SK-N-SH treated with all-trans-retinoic acid at 6 μM for 48 hours (cell line): ENCODE measurements at regions not wholly inside any gene's neighbourhood (a gene's known extent, or its start where the extent isn't known, plus 50 kb on each side); places are given as distances from the start of the nearest gene placed in this dataset.

Experiments used
- ATAC-seq: fragments of 200-7000 bp; cut with Tn5 transposase; 3 replicates; pipeline ENCODE4 v1.9.1; 2020; ENCODE audit warnings: mild to moderate bottlenecking, moderate library complexity
- ARNTL ChIP-seq: fragments of 450-650 bp; formaldehyde crosslinking; IDR thresholded peaks from 2 replicates; pipeline ENCODE4 v1.5.0; 2020; ENCODE audit warnings: low read depth, mild to moderate bottlenecking, moderate library complexity, borderline replicate concordance
- BACH2 ChIP-seq: fragments of 250-450 bp; sonication (Bioruptor Pico); IDR thresholded peaks from 2 replicates; pipeline ENCODE4 v1.9.0; 2021; ENCODE audit warnings: mild to moderate bottlenecking, borderline replicate concordance
- CSDC2 ChIP-seq: fragments of 250-450 bp; sonication (Bioruptor Pico); IDR thresholded peaks from 2 replicates; pipeline ENCODE4 v1.5.0; 2020; ENCODE audit warnings: mild to moderate bottlenecking, moderate library complexity
- ESRRG ChIP-seq: fragments of 250-450 bp; sonication (Bioruptor Pico); IDR thresholded peaks from 2 replicates; pipeline ENCODE4 v1.6.1; 2021; ENCODE audit warnings: mild to moderate bottlenecking
- GLIS3 ChIP-seq: fragments of 250-450 bp; sonication (Bioruptor Pico); IDR thresholded peaks from 2 replicates; pipeline ENCODE4 v1.5.0; 2020; ENCODE audit warnings: mild to moderate bottlenecking, moderate library complexity
- ISL1 ChIP-seq: fragments of 250-450 bp; sonication (Bioruptor Pico); IDR thresholded peaks from 2 replicates; pipeline ENCODE4 v2.1.2; 2022; ENCODE audit warnings: mild to moderate bottlenecking, moderate library complexity
- PPARA ChIP-seq: fragments of 250-450 bp; sonication (Bioruptor Pico); IDR thresholded peaks from 2 replicates; pipeline ENCODE4 v1.5.0; 2020; ENCODE audit warnings: mild to moderate bottlenecking, borderline replicate concordance
- RARB ChIP-seq: fragments of 250-450 bp; sonication (Bioruptor Pico); IDR thresholded peaks from 2 replicates; pipeline ENCODE4 v1.8.0; 2021; ENCODE audit warnings: mild to moderate bottlenecking, moderate library complexity
- SNAI2 ChIP-seq: fragments of 250-450 bp; sonication (Bioruptor Pico); IDR thresholded peaks from 2 replicates; pipeline ENCODE4 v1.5.0; 2020; ENCODE audit warnings: mild to moderate bottlenecking, moderate library complexity
- TOX ChIP-seq: fragments of 250-450 bp; sonication (Bioruptor Pico); IDR thresholded peaks from 2 replicates; pipeline ENCODE4 v1.8.0; 2021; ENCODE audit warnings: mild to moderate bottlenecking, moderate library complexity, borderline replicate concordance
- ZC3H10 ChIP-seq: fragments of 250-450 bp; sonication (Bioruptor Pico); IDR thresholded peaks from 2 replicates; pipeline ENCODE4 v1.5.1; 2021; ENCODE audit warnings: mild to moderate bottlenecking, moderate library complexity
- ZNF565 ChIP-seq: fragments of 450-650 bp; formaldehyde crosslinking; conservative IDR thresholded peaks from 2 replicates; pipeline ENCODE4 v1.5.0; 2020; ENCODE audit warnings: low read depth, mild to moderate bottlenecking, moderate library complexity
- TF ChIP-seq, protein P1 (sequence below): fragments of 250-450 bp; sonication (Bioruptor Pico); IDR thresholded peaks from 2 replicates; pipeline ENCODE4 v1.5.1; 2021; ENCODE audit warnings: mild to moderate bottlenecking, moderate library complexity
- TF ChIP-seq, protein P2 (sequence below): fragments of 250-450 bp; sonication (Bioruptor Pico); IDR thresholded peaks from 2 replicates; pipeline ENCODE4 v1.5.1; 2020; ENCODE audit warnings: low read depth, mild to moderate bottlenecking, moderate library complexity
- TF ChIP-seq, protein P3 (sequence below): fragments of 250-450 bp; sonication (Bioruptor Pico); IDR thresholded peaks from 2 replicates; pipeline ENCODE4 v1.8.0; 2020; ENCODE audit warnings: mild to moderate bottlenecking, moderate library complexity, borderline replicate concordance
- TF ChIP-seq, protein P4 (sequence below): fragments of 250-450 bp; sonication (Bioruptor Pico); IDR thresholded peaks from 2 replicates; pipeline ENCODE4 v1.8.0; 2021; ENCODE audit warnings: low read depth, mild to moderate bottlenecking, moderate library complexity, borderline replicate concordance

DNA sequence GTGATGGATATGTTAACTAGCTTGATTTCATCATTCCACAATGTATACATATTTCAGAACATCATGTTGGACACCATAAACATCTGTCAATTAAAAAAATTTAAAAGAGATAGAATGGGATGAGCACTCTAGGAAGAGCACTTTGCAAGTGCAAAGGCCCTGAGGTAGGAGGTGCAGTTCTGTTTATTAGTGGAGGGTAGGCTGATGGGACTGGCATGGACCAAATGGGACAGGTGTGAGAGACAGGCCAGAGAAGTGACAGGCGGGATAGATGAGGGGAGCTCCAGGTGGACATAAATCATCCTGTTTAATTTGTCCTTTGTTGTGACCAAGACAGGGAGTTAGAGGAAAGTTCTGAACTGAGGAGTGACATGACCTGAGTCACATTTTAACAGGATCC lies 477.9 kb downstream of the TSN start:
- no peak for TF ChIP-seq ZC3H10 (CRISPR knock-in tag)
- no peak for TF ChIP-seq ARNTL
- TF ChIP-seq, protein P1, sequence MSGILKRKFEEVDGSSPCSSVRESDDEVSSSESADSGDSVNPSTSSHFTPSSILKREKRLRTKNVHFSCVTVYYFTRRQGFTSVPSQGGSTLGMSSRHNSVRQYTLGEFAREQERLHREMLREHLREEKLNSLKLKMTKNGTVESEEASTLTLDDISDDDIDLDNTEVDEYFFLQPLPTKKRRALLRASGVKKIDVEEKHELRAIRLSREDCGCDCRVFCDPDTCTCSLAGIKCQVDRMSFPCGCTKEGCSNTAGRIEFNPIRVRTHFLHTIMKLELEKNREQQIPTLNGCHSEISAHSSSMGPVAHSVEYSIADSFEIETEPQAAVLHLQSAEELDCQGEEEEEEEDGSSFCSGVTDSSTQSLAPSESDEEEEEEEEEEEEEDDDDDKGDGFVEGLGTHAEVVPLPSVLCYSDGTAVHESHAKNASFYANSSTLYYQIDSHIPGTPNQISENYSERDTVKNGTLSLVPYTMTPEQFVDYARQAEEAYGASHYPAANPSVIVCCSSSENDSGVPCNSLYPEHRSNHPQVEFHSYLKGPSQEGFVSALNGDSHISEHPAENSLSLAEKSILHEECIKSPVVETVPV: no peak

DNA sequence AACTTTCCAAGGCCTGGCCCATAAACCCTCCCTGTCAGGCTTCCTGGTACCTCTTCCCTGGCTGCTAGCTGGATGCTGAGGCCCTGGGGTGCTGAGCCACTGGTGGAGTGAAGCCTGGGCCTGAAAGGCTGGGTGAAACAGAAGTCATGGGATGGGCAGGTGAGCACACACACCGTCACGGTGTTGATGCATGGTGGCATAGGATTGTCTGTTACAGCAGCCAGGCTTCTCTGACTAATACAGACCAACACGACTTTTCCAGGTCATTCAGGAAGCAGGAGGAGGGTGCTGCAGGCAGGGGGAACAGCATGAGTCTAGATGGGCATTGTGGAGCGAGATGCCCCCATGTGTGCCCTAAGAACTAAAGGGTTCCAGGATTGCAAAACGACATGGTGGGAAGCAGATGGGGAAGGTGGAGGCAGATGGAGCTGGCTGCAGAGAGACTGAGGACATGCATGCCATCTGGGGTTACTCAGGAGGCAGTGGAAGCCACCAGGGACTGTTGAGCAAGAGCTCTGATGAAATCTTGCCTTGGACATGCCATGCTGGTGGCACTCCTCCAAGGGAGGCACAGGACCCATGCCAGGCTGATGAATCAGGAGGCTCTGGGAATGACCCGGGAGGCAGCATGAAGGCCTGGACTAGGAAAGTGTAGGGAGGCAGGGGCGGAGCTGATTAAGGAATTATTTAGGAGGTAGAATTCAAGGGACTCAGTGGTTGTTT lies 480.9 kb downstream of the TSN start:
- TF ChIP-seq, protein P2, sequence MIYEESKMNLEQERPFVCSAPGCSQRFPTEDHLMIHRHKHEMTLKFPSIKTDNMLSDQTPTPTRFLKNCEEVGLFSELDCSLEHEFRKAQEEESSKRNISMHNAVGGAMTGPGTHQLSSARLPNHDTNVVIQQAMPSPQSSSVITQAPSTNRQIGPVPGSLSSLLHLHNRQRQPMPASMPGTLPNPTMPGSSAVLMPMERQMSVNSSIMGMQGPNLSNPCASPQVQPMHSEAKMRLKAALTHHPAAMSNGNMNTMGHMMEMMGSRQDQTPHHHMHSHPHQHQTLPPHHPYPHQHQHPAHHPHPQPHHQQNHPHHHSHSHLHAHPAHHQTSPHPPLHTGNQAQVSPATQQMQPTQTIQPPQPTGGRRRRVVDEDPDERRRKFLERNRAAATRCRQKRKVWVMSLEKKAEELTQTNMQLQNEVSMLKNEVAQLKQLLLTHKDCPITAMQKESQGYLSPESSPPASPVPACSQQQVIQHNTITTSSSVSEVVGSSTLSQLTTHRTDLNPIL (CRISPR knock-in tag): no peak
- TF ChIP-seq ISL1: 0 out of 2 replicates have a peak, but pooled peaks have one; percentile 30
- ATAC-seq: no peak

More for the DNA sequence above, 477.9 kb downstream of the TSN start:
- no peak for ATAC-seq

DNA sequence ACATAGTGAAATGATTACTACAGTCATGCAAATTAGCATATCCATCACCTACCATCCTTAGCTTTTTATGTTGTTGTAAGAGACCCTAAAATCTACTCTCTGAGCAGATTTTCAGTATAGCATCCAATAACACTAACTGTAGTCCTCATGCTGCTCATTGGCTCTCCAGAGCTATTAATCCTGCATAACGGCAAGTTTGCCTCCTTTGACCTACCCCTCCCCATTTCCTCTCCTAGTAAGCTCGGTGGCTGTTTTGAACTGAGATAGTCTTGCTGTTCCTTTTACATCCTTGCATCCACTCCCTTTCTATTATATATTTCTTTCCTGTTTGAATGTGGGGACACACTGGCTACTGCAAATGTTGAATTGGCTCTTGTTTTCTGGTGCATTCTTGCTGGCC lies 481.5 kb downstream of the TSN start:
- no peak for ATAC-seq
- TF ChIP-seq RARB (no peak), BACH2 (CRISPR knock-in tag) (no peak), PPARA (CRISPR knock-in tag) (no peak), CSDC2 (CRISPR knock-in tag) (no peak), ZNF565 (CRISPR knock-in tag) (no peak), TOX (CRISPR knock-in tag) (no peak)
- TF ChIP-seq, protein P3, sequence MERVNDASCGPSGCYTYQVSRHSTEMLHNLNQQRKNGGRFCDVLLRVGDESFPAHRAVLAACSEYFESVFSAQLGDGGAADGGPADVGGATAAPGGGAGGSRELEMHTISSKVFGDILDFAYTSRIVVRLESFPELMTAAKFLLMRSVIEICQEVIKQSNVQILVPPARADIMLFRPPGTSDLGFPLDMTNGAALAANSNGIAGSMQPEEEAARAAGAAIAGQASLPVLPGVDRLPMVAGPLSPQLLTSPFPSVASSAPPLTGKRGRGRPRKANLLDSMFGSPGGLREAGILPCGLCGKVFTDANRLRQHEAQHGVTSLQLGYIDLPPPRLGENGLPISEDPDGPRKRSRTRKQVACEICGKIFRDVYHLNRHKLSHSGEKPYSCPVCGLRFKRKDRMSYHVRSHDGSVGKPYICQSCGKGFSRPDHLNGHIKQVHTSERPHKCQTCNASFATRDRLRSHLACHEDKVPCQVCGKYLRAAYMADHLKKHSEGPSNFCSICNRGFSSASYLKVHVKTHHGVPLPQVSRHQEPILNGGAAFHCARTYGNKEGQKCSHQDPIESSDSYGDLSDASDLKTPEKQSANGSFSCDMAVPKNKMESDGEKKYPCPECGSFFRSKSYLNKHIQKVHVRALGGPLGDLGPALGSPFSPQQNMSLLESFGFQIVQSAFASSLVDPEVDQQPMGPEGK (CRISPR knock-in tag): no peak
- TF ChIP-seq, protein P4, sequence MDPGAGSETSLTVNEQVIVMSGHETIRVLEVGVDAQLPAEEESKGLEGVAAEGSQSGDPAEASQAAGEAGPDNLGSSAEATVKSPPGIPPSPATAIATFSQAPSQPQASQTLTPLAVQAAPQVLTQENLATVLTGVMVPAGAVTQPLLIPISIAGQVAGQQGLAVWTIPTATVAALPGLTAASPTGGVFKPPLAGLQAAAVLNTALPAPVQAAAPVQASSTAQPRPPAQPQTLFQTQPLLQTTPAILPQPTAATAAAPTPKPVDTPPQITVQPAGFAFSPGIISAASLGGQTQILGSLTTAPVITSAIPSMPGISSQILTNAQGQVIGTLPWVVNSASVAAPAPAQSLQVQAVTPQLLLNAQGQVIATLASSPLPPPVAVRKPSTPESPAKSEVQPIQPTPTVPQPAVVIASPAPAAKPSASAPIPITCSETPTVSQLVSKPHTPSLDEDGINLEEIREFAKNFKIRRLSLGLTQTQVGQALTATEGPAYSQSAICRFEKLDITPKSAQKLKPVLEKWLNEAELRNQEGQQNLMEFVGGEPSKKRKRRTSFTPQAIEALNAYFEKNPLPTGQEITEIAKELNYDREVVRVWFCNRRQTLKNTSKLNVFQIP (CRISPR knock-in tag): no peak

DNA sequence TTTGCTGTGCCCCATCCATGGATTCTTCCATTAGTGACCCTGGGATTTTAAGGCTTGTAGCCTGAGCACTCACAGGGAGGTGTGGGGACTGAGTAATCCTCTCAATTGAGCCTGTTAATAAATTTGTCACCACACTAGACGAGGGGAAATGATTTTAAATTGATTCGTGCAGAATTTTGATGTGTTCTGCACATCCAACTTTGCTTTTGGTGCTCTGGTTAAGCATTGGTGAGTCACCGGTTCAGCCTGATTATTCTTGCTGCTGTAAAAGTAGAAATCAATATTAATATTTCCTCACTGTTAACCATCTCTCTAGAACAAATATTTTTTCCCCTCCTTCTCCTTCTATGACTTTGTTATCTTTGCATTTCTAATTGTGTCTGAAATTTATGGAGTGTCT lies 482.0 kb downstream of the TSN start:
- TF ChIP-seq ESRRG (no peak), GLIS3 (CRISPR knock-in tag) (no peak), PPARA (CRISPR knock-in tag) (no peak), SNAI2 (CRISPR knock-in tag) (no peak), TOX (CRISPR knock-in tag) (no peak)
- TF ChIP-seq, protein P4 (CRISPR knock-in tag): no peak
- TF ChIP-seq, all 23 proteins: peak for 0

DNA sequence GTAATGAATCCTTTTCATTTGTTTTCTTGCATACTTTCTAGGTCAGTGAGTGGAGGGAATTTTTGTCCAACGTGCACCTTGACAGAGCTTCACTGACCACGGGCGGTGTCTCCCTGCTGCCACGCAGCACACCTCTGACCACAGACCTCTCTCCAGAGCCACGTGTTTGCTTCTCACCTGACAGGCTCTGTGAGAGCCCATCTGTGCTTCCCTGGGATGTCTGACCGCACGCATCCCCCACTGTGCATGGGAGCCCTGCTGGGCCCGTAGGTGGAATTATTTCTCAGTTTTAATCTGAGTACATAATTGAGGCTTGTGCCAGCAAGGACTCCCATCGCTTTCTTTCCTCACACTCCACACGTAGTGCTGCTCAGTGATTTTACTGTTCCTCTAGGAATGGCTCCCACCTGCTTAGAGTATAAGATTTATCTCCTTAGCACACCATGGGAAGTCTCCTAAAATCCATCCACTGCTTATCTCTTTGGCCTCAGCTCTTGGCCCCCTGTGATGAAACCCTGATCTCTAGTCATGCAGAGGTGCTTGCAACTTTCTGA lies 482.6 kb downstream of the TSN start:
- no peak for ATAC-seq
- TF ChIP-seq, protein P2 (CRISPR knock-in tag): no peak
- TF ChIP-seq GLIS3 (CRISPR knock-in tag): no peak

More for the DNA sequence above, 482.0 kb downstream of the TSN start:
- no peak for ATAC-seq
